ENCODE measurements at regions not wholly inside any gene's neighbourhood (a gene's known extent, or its start where the extent isn't known, plus 50 kb on each side); places are given as distances from the start of the nearest gene placed in this dataset.
"Not testable (repeated sequence)": the region's sequence is repeated elsewhere in the genome, so short reads cannot be mapped to it uniquely, and the experiment has no call there.

GRCh38 chr21:34263629-34264028 lies 100.2 kb upstream of the KCNE2 start:
- DNase-seq (ENCODE audit: low read depth, low spot score), result no peak
- H3K4me3 ChIP-seq (ENCODE audit: low read length), result no peak overlapping the region

DNA sequence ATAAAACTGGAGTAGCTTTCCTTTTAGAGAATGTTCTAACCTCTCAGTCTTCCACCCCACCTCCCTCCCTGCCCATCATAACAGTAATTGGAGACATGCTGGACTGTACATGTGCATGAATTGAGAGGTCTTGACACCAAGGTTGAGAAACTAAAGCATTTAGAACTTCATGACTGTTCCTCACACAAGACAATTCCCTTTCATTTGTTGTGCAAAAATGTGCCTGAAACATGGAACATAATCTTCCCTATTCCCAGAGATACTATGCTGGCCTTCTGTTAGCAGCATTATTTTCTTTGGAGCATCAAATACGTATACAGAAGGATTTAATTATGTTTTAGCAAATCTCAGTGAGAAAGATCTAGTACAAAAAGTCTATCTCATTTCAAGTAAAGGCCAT lies 97.5 kb upstream of the KCNE2 start:
- no peak overlapping the region for H3K4me3 ChIP-seq (ENCODE audit: low read length)
- no peak for DNase-seq (ENCODE audit: low read depth, low spot score)

DNA sequence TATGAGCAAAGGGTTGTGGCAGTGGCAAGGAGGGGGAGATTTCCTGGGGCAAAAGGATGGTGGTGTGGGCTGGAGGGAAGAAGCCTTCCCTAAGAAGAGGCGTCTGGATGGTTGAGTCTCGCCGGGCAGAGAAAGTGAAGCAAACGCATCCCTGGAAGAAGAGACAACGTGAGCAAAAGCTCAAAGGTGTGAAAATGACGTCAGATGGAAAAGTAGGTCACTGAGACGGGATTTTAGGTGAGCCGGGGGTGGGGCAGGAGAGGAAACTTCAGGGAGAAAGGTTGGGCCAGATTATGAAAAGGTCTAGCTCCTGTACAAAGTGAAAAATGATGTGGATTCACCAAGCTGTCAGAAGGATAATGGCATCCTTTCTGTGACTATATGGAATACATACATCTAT lies 95.3 kb upstream of the KCNE2 start:
- DNase-seq (ENCODE audit: low read depth, low spot score), result no peak
- no peak overlapping the region for H3K4me3 ChIP-seq (ENCODE audit: low read length)

GRCh38 chr21:34270411-34270810 lies 93.4 kb upstream of the KCNE2 start:
- DNase-seq (ENCODE audit: low read depth, low spot score), result no peak
- H3K4me3 ChIP-seq (ENCODE audit: low read length), result no peak overlapping the region

- DNase-seq (ENCODE audit: low read depth, low spot score), result no peak
- H3K4me3 ChIP-seq (ENCODE audit: low read length), result no peak overlapping the region
These were observed 92.5 kb upstream of the KCNE2 start for GRCh38 chr21:34271189-34271851.

DNA sequence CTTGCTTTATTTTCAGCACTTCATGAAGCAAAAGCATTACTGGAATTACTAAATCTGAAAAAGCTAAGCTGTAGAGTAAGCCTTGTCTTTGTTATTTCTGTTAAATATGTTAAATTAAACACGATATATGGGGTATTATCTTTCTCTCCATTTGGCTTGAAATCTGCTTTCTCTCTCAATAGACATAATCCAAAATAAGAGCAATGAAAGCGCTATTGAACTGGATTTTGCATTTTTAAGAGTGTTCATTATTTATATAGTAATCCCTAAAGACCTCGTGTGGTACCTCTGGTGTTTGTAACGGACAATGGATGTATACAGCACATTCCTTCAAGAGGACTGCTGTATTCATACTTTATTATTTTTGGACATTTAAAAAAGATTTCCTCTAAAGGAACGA lies 91.5 kb upstream of the KCNE2 start:
- no peak for DNase-seq (ENCODE audit: low read depth, low spot score)
- H3K4me3 ChIP-seq (ENCODE audit: low read length), result no peak overlapping the region

DNA sequence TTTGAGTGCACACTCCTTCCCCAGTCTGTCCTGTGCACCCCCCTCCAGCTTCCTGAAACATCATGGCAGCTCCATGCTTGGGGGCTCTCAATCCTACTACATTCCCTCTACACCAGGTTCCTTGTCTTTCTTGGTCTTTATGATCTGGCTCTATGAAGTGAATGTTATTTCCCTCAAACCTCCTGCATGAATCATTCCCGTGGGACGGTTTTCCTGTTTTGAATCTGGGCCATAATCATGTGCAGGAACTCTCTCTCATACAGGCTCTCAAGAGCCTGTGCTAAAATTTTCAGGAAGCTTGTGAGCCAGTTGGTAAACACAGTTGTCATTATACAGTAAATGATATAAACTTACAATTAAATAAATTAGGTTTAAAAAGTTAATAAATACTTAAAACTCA lies 89.8 kb upstream of the KCNE2 start:
- no peak overlapping the region for H3K4me3 ChIP-seq (ENCODE audit: low read length)
- no peak for DNase-seq (ENCODE audit: low read depth, low spot score)

DNA sequence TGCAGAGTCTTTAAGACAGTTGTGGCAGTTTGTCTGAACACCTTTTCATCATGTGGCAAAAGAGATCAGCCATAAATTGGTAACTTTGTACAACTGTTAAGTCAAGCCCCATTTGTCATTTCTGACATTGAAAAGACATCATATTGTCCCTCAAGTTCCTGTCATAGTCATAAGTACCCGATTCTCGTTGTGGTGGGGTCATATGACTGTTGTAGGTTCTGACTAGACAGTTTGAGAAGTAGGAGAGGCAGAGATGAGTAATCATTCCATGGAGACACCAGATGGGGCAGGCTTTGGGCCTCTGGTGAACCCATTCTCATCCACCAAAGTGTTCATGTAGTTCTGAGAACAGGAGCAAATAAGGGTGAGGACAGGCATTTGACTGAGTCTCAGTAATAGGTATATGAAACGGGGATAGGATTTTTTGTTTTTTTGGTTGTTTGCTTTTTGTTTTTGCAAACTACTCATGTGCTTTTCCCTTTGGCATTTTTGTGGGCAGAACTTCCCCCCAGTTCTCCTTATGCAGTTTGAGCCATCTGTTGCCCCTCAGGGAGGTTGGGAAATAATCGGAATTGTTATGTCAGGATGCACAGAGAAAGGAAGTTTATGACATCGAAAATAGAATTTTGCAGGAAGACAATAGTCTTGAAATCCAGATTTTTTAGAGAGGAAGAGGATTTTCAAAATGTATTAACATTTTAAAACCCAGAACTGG lies 86.9 kb upstream of the KCNE2 start:
- no peak for DNase-seq (ENCODE audit: low read depth, low spot score)

DNA sequence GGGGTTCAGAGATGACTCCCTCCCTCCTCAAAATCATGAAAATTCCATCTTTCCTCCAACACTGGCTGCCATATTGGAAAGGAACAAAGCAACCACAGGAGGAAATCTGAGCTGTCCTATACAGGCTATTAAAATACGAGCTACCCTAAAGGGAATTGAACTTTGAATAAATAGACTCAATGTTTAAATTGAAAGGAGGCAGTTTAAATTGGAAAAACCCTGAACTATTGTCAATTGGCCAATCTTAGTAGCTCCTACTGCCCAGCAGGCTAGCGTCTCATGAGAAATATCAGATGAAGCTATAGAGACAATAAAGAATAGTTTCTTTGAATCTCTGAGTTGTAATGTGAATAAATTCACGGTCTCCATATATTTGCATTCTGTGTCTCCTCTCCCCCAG lies 85.4 kb upstream of the KCNE2 start:
- H3K4me3 ChIP-seq (ENCODE audit: low read length), result no peak overlapping the region

More for the DNA sequence above, 86.9 kb upstream of the KCNE2 start:
- no peak overlapping the region for H3K4me3 ChIP-seq (ENCODE audit: low read length)

GRCh38 chr21:34279285-34279684 lies 84.5 kb upstream of the KCNE2 start:
- H3K4me3 ChIP-seq (ENCODE audit: low read length), result no peak overlapping the region
- no peak for DNase-seq (ENCODE audit: low read depth, low spot score)

More for the DNA sequence above, 85.4 kb upstream of the KCNE2 start:
- no peak for DNase-seq (ENCODE audit: low read depth, low spot score)

- no peak for DNase-seq (ENCODE audit: low read depth, low spot score)
- no peak overlapping the region for H3K4me3 ChIP-seq (ENCODE audit: low read length)
These were observed 83.9 kb upstream of the KCNE2 start for GRCh38 chr21:34279883-34280282.

DNA sequence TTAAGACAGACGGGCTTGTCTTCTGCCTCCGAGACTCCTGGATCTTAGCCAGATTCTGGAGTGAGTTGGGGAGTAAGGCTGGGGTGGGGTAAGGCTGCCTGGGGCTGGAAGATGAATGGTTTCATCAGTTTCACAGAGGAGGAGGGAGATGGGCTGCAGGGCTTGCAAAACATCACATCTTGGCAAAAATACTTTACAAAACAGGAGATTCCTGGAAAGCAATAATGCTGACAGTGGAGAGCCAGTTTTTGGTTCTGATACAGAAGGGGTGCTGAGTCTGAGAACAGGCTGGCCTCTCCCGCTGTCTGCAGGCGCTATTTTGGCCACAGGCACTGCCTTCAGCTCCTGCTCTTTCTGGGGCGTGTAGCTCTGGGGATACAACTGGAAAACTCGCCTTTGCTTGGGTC lies 83.4 kb upstream of the KCNE2 start:
- no peak for DNase-seq (ENCODE audit: low read depth, low spot score)
- H3K4me3 ChIP-seq (ENCODE audit: low read length), result no peak overlapping the region

- H3K4me3 ChIP-seq (ENCODE audit: low read length), result no peak overlapping the region
- no peak for DNase-seq (ENCODE audit: low read depth, low spot score)
These were observed 82.8 kb upstream of the KCNE2 start for GRCh38 chr21:34280959-34281358.

DNA sequence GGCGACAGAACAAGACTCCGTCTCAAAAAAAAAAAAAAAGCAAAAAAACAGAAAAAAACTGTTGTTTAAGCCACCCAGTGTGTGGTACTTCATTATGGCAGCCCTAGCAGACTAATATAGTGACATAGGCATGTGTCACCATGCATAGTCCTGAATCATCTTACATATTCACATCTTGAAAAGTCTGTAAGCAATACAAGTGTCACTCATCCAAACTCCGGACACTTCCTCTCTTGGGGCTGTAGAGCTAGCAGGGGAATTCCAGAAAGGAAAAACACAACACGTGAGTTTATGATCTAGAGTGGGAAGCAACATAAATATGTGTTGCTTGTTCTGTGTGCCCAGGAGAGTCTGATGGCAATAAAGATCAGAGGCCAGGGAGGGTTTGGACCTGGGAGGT lies 81.6 kb upstream of the KCNE2 start:
- DNase-seq (ENCODE audit: low read depth, low spot score), result no peak
- H3K4me3 ChIP-seq (ENCODE audit: low read length), result no peak overlapping the region

GRCh38 chr21:34284666-34285065 lies 79.1 kb upstream of the KCNE2 start:
- DNase-seq (ENCODE audit: low read depth, low spot score), result no peak

GRCh38 chr21:34288042-34288441 lies 75.8 kb upstream of the KCNE2 start:
- not testable (repeated sequence) for DNase-seq (ENCODE audit: low read depth, low spot score); H3K4me3 ChIP-seq (ENCODE audit: low read length)

More at GRCh38 chr21:34284666-34285065, 79.1 kb upstream of the KCNE2 start:
- H3K4me3 ChIP-seq (ENCODE audit: low read length), result no peak overlapping the region

DNA sequence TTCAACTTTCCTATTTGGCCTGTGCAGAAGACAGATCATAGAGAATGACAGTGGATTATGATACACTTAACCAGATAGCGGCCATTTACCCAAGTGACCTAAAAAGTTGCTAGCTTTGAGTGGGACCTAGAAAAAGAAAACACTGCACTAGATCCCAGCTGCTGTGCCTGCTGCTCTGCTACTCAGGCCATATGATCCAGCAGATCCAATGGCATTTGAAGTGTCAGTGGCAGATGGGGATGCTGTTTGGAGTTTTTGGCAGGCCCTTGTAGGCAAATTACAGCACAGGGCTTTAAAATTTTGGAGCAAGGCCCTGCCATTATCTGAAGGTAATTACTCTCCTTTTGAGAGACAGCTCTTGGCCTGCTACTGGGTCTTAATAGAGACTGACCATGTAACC lies 74.0 kb upstream of the KCNE2 start:
- DNase-seq (ENCODE audit: low read depth, low spot score), result no peak
- H3K4me3 ChIP-seq (ENCODE audit: low read length), result no peak overlapping the region

GRCh38 chr21:34296878-34297277 lies 66.9 kb upstream of the KCNE2 start:
- no peak for DNase-seq (ENCODE audit: low read depth, low spot score)
- H3K4me3 ChIP-seq (ENCODE audit: low read length), result no peak overlapping the region

DNA sequence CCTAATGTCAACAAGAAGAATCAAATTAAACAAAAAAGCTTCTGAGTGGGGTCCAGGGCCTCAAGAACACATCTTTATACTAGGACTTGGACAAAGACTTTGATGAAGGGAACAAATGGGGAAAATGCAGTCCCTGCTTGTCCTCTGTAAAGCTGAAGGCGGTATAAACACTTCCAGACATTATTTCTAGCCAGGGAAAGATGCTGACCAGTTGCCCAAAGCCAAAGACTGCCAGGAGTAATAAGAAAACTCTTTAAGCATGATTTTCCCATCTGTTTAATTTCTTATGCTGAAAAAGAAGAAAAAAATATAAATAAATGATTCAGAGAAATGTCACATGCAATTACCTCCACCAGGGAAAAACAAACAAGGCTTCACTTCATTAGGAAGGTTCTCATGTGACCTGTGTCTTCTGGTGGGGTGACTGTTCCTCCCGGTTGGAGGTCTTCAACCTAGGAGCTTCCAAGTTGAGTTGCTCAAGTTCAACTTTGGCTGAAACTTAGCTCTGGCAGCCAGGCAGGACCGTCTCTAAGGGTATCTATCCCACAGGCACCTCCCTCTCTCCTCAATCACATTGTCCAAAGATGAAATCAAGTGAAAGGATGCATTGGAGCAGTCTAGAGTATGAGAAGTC lies 65.2 kb upstream of the KCNE2 start:
- no peak for DNase-seq (ENCODE audit: low read depth, low spot score)
- H3K4me3 ChIP-seq (ENCODE audit: low read length), result no peak overlapping the region

GRCh38 chr21:34299168-34299539 lies 64.7 kb upstream of the KCNE2 start:
- no peak for DNase-seq (ENCODE audit: low read depth, low spot score)
- no peak overlapping the region for H3K4me3 ChIP-seq (ENCODE audit: low read length)

DNA sequence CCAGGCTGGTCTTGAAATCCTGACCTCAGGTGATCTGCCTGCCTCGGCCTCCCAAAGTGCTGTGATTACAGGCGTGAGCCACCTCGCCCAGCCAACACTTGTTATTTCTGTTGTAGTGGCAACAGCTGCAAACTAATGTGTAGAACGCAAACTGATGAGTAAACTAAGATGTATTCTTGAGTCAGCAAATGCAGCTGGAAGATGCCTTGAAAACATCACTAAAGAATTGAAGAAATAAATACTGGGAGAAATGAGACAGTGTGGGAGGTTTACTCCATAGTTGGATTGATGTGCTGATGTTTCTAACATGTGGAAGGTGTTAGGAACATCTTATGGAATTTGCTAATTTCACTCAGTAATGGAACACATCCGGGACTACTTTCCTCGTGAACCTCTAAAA lies 61.3 kb upstream of the KCNE2 start:
- no peak for DNase-seq (ENCODE audit: low read depth, low spot score)
- no peak overlapping the region for H3K4me3 ChIP-seq (ENCODE audit: low read length)
